CD1c-positive myeloid dendritic cell (primary cell): ENCODE measurements at regions not wholly inside any gene's neighbourhood (a gene's known extent, or its start where the extent isn't known, plus 50 kb on each side); places are given as distances from the start of the nearest gene placed in this dataset.

Experiments used
- DNase-seq: peaks from one replicate; pipeline ENCODE4 v3.0.0-alpha.2; 2016; ENCODE audit errors: extremely low spot score

DNA sequence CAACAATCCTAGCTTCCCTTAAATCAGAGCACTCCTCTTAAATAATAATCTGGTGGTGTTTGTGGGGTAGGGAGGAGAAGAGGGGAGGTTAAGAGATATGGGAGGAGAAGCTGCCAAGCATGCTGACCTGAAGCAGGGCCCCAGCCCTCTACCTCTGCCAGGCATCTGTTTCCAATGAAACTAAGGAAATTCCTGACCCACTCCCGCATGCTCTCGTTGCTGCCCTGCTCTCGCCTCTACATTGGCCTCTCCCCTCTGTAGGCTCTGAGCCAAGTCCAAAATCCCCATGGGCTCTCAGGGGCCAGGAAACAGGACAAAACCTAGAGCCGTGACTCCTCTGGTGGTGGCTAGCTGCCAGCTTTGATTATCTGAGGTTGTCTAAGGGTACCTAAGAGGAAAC is 559.5 kb upstream of the CDH11 start:
- no peak for DNase-seq

DNA sequence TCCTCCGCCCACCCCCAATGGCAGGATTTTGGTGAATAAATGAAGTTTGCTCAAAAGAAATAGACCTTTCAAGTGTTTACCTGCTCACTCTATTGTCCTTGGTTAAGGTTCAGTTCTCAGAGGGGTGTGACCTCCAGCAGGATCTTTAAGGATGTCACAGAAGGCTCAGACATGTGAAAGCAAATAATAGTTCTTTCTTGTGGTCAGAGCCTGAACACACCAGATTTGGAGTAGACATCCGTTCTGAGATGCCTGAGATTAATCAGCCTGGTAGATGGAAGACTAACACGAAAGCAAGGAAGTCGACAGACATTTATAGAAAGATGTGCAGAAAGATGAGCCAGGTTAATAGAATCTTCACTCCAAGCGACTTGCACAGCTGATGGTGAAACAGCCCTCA is 557.9 kb upstream of the CDH11 start:
- no peak for DNase-seq

DNA sequence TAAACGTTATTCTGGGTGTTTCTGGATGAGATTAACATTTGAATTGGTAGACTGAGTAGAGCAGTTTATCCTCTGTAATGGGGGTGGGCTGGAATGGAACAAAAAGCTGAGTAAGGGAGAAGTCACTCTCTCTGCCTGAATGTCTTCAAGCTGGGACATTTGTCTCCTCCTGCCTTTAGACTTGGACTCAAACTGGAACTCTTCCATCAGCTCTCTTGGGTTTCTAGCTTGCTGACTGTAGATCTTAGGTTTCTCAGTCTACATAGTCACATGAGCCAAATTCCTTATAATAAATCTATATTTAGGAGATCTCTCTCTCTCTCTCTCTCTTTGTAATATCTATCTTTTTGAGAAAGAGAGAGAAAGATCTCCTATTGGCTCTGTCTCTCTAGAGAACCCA is 553.3 kb upstream of the CDH11 start:
- no peak for DNase-seq

GRCh38 chr16:65672960-65673359 is 551.1 kb upstream of the CDH11 start:
- DNase-seq = no peak

DNA sequence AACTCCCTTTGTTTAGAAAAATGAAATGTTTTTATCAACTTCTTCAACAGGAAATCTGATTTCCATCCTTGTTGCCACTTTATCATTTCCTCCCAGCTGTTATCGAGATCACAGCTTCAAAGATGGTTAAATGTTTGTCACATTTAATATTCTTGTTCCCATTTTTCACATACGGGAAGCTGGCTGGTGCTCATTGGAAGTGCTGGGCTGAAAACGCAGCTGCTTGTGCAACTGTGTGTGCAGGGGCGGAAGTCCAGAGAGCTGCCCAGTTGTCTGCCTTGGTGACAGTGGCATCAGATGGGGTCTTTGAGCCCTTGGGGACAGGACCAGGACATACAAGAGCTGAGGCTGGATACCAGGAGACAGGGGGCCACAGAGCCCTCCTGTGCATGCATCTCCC is 549.2 kb upstream of the CDH11 start:
- peak; percentile 23 for DNase-seq

DNA sequence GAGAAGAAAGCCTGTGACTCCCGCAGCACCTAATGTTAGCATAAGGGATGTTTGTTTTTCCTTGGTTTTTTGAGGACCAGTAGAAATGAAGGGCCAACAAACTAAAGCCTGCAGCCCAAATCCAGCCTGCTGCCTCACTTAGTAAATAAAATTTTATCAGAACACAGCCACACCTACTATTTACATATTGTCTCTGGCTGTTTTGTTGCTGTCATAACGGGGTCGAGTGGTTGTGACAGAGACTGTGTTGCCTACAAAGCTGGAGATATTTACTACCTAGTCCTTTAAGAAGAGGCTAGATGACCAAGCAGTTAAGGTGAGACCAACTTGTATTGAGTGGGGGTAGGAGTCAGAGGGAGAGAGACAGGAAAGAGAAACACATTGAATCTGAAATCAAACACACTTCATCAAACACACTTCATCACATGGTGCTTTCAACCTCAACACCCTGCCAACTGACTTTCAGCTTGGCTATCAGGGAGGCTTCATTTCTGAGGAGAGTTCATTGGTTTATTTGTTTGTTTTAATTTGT is 546.3 kb upstream of the CDH11 start:
- no peak for DNase-seq

GRCh38 chr16:65667011-65667578 is 545.2 kb upstream of the CDH11 start:
- DNase-seq = no peak

- DNase-seq = no peak
These were observed 544.5 kb upstream of the CDH11 start for GRCh38 chr16:65666132-65666941.

- DNase-seq = no peak
These were observed 543.7 kb upstream of the CDH11 start for GRCh38 chr16:65665586-65665985.

DNA sequence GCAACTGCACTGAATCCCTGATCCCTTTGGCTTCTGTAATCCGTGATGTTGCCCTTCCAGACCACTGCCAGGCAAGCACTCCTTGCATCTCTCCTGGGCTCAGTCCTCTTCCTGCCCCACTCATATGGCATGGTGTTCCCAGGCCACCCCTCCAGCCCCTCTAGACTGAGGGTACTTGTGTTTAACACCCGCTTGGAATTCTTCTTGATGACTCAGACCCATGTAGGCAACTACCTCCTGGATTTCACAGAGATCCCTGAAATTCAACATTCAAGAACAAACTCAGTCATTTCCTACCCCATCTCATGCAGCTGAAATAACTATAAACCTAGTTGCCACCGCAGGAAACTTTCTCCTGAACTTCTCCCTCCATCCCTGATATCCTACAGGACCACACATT is 541.9 kb upstream of the CDH11 start:
- DNase-seq = no peak

- DNase-seq = no peak
These were observed 540.4 kb upstream of the CDH11 start for GRCh38 chr16:65662256-65662655.

DNA sequence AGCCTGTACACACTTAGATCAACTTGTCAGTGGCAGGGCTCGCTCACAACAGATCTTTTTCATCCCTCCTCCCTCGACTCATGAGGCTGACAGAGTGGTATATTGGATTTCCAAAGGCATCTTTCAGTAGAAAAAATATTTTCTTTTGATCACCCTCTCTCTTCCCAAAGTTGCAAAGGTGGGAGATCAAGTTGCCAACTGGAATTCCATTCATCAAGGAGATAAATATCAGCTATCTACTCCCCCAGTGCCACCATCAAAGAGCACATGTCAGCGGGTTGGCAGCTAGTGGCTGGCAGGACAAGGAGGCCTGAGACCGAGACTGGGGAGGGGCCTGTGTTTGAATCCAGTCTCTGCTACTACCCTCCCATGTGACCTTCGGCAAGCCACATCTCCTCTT is 539.7 kb upstream of the CDH11 start:
- DNase-seq = no peak

- no peak for DNase-seq
These were observed 538.5 kb upstream of the CDH11 start for GRCh38 chr16:65660390-65660789.

- no peak for DNase-seq
These were observed 537.9 kb upstream of the CDH11 start for GRCh38 chr16:65659758-65660157.

GRCh38 chr16:65658787-65659220 is 536.9 kb upstream of the CDH11 start:
- DNase-seq = no peak

- DNase-seq = peak; percentile 11
These were observed 536.5 kb upstream of the CDH11 start for GRCh38 chr16:65658349-65658748.

DNA sequence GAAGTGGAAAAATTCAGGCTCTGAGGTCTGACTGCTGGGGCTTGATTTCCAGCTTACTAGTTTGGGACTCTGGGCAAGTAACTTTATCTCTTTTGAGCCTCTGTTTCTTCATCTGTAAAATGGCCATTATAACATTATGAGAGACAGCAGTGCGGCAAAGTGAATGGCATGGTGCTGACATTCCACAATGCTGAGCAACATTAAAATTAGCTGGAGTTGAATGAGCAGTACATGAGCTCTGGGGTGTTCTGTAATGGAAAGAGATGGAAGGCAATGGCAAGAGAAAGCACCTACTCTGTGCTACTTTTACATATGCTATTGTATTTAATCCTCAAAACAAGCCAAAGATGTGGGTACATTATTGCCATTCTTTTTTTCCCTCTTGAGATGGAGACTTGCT is 535.7 kb upstream of the CDH11 start:
- DNase-seq = no peak

- DNase-seq = no peak
These were observed 535.2 kb upstream of the CDH11 start for GRCh38 chr16:65657071-65657494.

DNA sequence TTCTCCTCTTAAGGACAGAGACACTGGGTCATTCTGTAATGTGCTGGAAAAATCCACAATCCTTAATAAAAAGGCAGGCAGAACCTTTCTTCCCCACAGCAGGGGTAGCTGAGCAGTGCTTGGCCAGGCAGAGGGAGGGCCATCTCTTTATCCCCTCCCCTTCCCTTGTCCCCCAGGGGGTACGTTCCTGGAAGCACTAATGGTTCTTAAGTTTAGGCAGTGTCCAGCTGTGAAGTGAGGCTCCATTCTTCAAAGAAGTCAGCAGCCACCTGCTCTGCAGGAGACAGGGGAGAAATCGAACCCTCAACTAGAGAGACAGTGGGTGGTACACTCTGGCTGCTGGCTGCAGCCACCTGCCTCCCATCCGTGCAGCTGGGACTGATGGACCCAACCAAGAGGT is 533.9 kb upstream of the CDH11 start:
- no peak for DNase-seq

GRCh38 chr16:65648101-65648500 is 526.2 kb upstream of the CDH11 start:
- no peak for DNase-seq

DNA sequence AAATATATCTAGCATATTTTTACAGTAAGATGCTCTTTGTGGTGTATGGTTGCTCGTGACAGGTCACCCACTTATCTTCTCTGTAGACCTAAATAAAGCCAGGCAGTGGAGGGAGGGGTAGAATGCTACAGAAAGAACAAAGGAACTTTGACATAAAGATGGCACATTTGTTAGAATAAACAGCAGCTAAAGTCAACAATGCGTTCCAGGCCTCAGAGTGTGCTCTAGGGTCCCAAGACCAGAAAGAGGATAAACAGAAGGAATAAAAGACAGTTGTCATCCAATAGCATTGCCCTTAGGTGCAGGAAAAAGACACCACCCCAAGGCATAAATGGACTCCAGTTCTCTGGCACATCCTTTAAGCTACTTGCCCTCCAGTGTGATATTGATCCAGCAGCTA is 523.0 kb upstream of the CDH11 start:
- DNase-seq = no peak

DNA sequence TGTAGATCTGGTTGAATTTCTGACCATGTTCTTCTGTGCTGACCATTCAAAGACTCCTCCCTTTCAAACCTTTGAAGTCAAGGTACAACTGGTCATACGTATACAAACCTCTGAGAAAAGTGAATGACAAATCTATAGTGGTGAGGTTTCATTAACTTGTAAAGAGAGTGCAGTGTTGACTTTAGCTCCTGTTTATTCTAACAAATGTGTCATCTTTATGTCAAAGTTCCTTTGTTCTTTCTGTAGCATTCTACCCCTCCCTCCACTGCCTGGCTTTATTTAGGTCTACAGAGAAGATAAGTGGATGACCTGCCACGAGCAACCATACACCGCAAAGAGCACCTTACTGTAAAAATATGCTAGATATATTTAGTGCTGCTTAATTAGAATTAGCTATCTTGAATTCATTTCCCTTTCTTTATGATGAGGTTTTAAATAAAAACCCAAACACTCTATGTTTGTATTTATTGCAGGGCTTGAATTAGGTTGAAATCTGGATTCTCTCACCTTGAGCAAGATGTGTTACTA is 520.0 kb upstream of the CDH11 start:
- no peak for DNase-seq
